Nephron (organoid): ENCODE measurements at regions not wholly inside any gene's neighbourhood (a gene's known extent, or its start where the extent isn't known, plus 50 kb on each side); places are given as distances from the start of the nearest gene placed in this dataset.
"Not testable (repeated sequence)": the region's sequence is repeated elsewhere in the genome, so short reads cannot be mapped to it uniquely, and the experiment has no call there.

ENCODE experiments used
- H3K27ac Mint-ChIP-seq, 3 experiments: 2 replicates each; pipeline ENCODE4 v1.8.0; 2020; ENCODE audit warnings: mixed read lengths in 3 of 3, mild to moderate bottlenecking in 2 of 3, moderate library complexity in 1 of 3
- H3K27me3 Mint-ChIP-seq: 2 replicates; pipeline ENCODE4 v1.8.0; 2021; ENCODE audit warnings: low read depth, mild to moderate bottlenecking, moderate library complexity, mixed read lengths
- H3K36me3 Mint-ChIP-seq: 2 replicates; pipeline ENCODE4 v1.8.0; 2020; ENCODE audit warnings: low read depth, mixed read lengths
- H3K4me1 Mint-ChIP-seq: 2 replicates; pipeline ENCODE4 v1.8.0; 2020; ENCODE audit warnings: mixed read lengths
- H3K4me3 Mint-ChIP-seq, 3 experiments: 2 replicates each; pipeline ENCODE4 v1.8.0; 2020; ENCODE audit warnings: mild to moderate bottlenecking in 3 of 3, mixed read lengths in 3 of 3, moderate library complexity in 2 of 3
- H3K9me3 Mint-ChIP-seq: 2 replicates; pipeline ENCODE4 v1.8.0; 2020; ENCODE audit warnings: mixed read lengths
- CTCF ChIP-seq, 3 experiments: fragments of 200-600 bp; sonication (generic); IDR thresholded peaks; one replicate each; pipeline ENCODE4 v1.5.0; 2021; ENCODE audit warnings: antibody characterized with exemption in 3 of 3; ENCODE audit not compliant: unreplicated experiment in 3 of 3

GRCh38 chr14:43285575-43285974 is 1221.5 kb downstream of the FSCB start:
- Mint-ChIP-seq H3K27ac (no peak overlapping the region), H3K9me3 (no peaks in the 10 kb centered on the region), H3K36me3 (no peaks in the 10 kb centered on the region), H3K4me1 (no peaks in the 10 kb centered on the region), H3K27me3 (no peaks in the 10 kb centered on the region), H3K4me3 (no peak overlapping the region)
- TF ChIP-seq CTCF (IDR thresholded peaks at IDR 0.05; ENCODE audit: unreplicated experiment in 3 of 3) = no peak

- no peaks in the 10 kb centered on the region for H3K27me3 Mint-ChIP-seq
- no peak overlapping the region for H3K4me3 Mint-ChIP-seq
- no peaks in the 10 kb centered on the region for H3K4me1 Mint-ChIP-seq
- H3K9me3 Mint-ChIP-seq = peaks cover 16% of the 10 kb centered on the region
- no peak for TF ChIP-seq CTCF (IDR thresholded peaks at IDR 0.05; ENCODE audit: unreplicated experiment in 3 of 3)
- no peaks in the 10 kb centered on the region for H3K36me3 Mint-ChIP-seq
- no peak overlapping the region for H3K27ac Mint-ChIP-seq
Measured at GRCh38 chr14:43260056-43260455, 1247.0 kb downstream of the FSCB start.

- Mint-ChIP-seq H3K27ac (no peak overlapping the region), H3K4me3 (no peak overlapping the region), H3K9me3 (peaks cover 11% of the 10 kb centered on the region), H3K36me3 (no peaks in the 10 kb centered on the region), H3K27me3 (no peaks in the 10 kb centered on the region), H3K4me1 (no peaks in the 10 kb centered on the region)
- no peak for TF ChIP-seq CTCF (IDR thresholded peaks at IDR 0.05; ENCODE audit: unreplicated experiment in 3 of 3)
Measured at GRCh38 chr14:43258396-43258795, 1248.7 kb downstream of the FSCB start.

- H3K27ac Mint-ChIP-seq, H3K27me3 Mint-ChIP-seq, H3K4me3 Mint-ChIP-seq, H3K9me3 Mint-ChIP-seq, H3K4me1 Mint-ChIP-seq, H3K36me3 Mint-ChIP-seq: not testable (repeated sequence)
Measured at GRCh38 chr14:43256996-43257395, 1250.1 kb downstream of the FSCB start.

GRCh38 chr14:43252866-43253265 is 1254.2 kb downstream of the FSCB start:
- Mint-ChIP-seq H3K9me3 (no peaks in the 10 kb centered on the region), H3K27me3 (no peaks in the 10 kb centered on the region), H3K36me3 (no peaks in the 10 kb centered on the region), H3K4me1 (no peaks in the 10 kb centered on the region), H3K27ac (no peak overlapping the region), H3K4me3 (no peak overlapping the region)
- no peak for TF ChIP-seq CTCF (IDR thresholded peaks at IDR 0.05; ENCODE audit: unreplicated experiment in 3 of 3)

- no peaks in the 10 kb centered on the region for H3K36me3 Mint-ChIP-seq
- no peak overlapping the region for H3K4me3 Mint-ChIP-seq
- peak overlapping the region in 2 of 3 experiments; percentile 52 to 84 for H3K27ac Mint-ChIP-seq
- TF ChIP-seq CTCF (IDR thresholded peaks at IDR 0.05; ENCODE audit: unreplicated experiment in 3 of 3) = no peak
- no peaks in the 10 kb centered on the region for H3K4me1 Mint-ChIP-seq
- H3K27me3 Mint-ChIP-seq = no peaks in the 10 kb centered on the region
- no peaks in the 10 kb centered on the region for H3K9me3 Mint-ChIP-seq
Measured at GRCh38 chr14:43249591-43249990, 1257.5 kb downstream of the FSCB start.
